ENCODE measurements at regions not wholly inside any gene's neighbourhood (a gene's known extent, or its start where the extent isn't known, plus 50 kb on each side); places are given as distances from the start of the nearest gene placed in this dataset.

DNA sequence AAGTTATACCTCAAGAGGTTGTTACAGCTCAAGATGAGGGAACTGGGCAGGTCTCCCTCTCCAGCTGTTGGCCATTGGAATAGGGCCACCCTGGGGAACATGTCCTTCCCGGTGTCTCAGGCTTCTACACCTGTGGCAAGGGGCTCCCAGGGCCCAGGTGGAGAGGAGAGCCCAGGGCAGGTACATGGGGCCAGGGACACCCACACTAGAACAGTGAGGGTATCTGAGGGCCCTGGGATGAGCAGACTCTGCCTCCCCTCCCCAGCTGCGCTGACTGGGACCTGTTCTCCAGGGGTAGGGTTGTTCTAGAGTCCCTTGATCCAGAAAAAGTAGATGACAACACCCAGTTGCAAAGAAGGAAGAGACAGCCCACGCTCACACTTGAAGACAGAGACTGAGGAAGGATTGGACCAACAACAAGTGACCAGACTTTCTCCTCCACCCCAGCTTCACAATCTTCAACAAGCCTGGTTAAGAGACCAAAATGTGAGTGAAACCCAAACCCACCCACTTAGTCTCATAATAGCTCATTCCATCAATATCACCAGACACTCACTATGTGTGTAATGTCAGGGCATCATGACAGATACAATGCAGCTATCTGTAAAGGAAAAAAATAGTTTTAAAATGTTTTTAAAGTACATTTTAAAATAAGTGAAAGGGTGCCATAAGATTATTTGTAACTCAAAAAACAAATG lies 439.3 kb downstream of the NPHP4 start:
- ChIA-PET POLR2A (no interaction called here), CTCF (interaction anchor here (0.6 to 1.0 kb wide), 2 partner anchors 30 to 38 kb away, joined by 3 read pairs; no protein-coding TSS in a partner anchor)
- Mint-ChIP-seq H3K36me3 (ENCODE audit: low read depth) (no peaks in the 10 kb centered on the region), H3K27me3 (peaks cover 18% of the 10 kb centered on the region), H3K27ac (no peak overlapping the region), H3K9me3 (peaks cover under 1% of the 10 kb centered on the region), H3K4me1 (ENCODE audit: low read depth) (no peaks in the 10 kb centered on the region), H3K4me3 (no peak overlapping the region)
- intact Hi-C loops (cut with micrococcal nuclease) = no loop called here
- TF ChIP-seq, protein P1, sequence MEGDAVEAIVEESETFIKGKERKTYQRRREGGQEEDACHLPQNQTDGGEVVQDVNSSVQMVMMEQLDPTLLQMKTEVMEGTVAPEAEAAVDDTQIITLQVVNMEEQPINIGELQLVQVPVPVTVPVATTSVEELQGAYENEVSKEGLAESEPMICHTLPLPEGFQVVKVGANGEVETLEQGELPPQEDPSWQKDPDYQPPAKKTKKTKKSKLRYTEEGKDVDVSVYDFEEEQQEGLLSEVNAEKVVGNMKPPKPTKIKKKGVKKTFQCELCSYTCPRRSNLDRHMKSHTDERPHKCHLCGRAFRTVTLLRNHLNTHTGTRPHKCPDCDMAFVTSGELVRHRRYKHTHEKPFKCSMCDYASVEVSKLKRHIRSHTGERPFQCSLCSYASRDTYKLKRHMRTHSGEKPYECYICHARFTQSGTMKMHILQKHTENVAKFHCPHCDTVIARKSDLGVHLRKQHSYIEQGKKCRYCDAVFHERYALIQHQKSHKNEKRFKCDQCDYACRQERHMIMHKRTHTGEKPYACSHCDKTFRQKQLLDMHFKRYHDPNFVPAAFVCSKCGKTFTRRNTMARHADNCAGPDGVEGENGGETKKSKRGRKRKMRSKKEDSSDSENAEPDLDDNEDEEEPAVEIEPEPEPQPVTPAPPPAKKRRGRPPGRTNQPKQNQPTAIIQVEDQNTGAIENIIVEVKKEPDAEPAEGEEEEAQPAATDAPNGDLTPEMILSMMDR (IDR thresholded peaks at IDR 0.05) = no peak
- DNase-seq (no peak), ATAC-seq (no peak)

DNA sequence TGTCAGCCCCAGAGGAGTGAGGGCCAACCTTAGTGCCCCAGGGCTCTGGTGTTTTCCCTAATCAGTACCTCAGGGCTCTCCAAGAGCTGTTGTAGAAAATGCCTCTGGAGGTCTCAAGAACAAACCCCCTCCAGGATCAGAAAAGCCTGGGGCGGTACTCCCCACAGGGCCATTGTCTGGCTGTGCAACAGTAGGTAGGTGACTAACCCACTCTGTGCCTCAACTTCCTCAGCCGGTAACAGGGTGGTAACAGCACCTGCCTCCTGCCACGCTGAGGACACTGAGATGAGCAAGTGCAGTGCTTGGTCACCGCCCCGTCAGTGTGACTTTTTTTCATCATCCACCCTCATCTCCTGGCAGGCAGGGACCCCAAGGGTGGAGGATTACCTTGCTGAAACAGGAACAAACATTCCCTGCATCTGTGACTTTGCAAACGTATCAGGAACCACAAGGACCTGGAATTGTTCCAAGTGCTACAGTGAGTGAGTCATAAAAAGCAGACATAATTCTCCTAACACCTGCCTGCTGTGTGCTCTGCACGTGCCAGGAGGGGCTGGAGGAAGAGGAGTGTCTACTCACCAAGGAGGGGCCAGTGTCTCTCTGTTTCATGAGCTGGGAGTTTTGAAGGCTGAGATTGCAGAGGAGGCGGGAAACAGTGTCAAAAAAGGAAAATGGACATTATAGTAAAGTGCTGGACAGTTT lies 440.8 kb downstream of the NPHP4 start:
- Mint-ChIP-seq H3K27ac (no peak overlapping the region), H3K27me3 (peaks cover 16% of the 10 kb centered on the region), H3K4me3 (no peak overlapping the region), H3K36me3 (ENCODE audit: low read depth) (no peaks in the 10 kb centered on the region), H3K9me3 (no peaks in the 10 kb centered on the region), H3K4me1 (ENCODE audit: low read depth) (no peaks in the 10 kb centered on the region)
- peak; percentile 20 for ATAC-seq
- ChIA-PET POLR2A (no interaction called here), CTCF (interaction anchor here (1.0 kb wide), 1 partner anchor 41 kb away, joined by 3 read pairs; no protein-coding TSS in a partner anchor)
- peak; percentile 10 for DNase-seq
- intact Hi-C loops (cut with micrococcal nuclease) = no loop called here
- TF ChIP-seq, protein P1 (IDR thresholded peaks at IDR 0.05) = no peak

GRCh38 chr1:5548266-5548665 lies 444.0 kb downstream of the NPHP4 start:
- Mint-ChIP-seq H3K9me3 (no peaks in the 10 kb centered on the region), H3K27ac (no peak overlapping the region), H3K36me3 (ENCODE audit: low read depth) (no peaks in the 10 kb centered on the region), H3K4me3 (no peak overlapping the region), H3K4me1 (ENCODE audit: low read depth) (no peaks in the 10 kb centered on the region), H3K27me3 (peaks cover 19% of the 10 kb centered on the region)
- CTCF ChIA-PET = interaction anchor here (0.9 kb wide), 1 partner anchor 34 kb away, joined by 3 read pairs; no protein-coding TSS in a partner anchor
- ATAC-seq (no peak), DNase-seq (no peak)
- intact Hi-C loops (cut with micrococcal nuclease) = no loop called here
- POLR2A ChIA-PET = no interaction called here
- TF ChIP-seq, protein P1 (IDR thresholded peaks at IDR 0.05) = no peak

DNA sequence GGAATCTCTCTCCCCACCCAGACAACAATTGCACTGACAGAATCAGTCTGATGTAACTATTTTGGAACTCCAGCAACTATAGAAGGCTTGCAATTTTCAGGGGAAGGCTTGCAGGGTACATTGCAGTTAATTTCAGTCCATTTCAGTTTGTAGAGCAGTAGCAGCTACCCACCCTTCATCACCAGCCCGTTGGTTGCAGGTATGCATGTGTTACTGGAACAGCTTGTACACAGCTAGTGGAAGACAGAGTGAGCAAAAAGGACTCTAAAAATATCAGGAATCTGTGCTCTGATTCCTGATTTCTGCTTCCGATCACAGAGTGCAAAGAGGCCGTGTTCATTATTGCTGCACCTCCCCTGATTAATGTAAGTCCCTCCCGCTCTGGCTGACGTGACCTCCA lies 449.0 kb downstream of the NPHP4 start:
- ATAC-seq (no peak), DNase-seq (no peak)
- intact Hi-C loops (cut with micrococcal nuclease) = no loop called here
- Mint-ChIP-seq H3K27me3 (peaks cover 25% of the 10 kb centered on the region), H3K4me3 (no peak overlapping the region), H3K4me1 (ENCODE audit: low read depth) (no peaks in the 10 kb centered on the region), H3K9me3 (peaks cover 4% of the 10 kb centered on the region), H3K27ac (no peak overlapping the region), H3K36me3 (ENCODE audit: low read depth) (no peaks in the 10 kb centered on the region)
- POLR2A ChIA-PET = interaction anchor here (0.7 kb wide), 1 partner anchor 249 kb away, joined by 3 read pairs; no protein-coding TSS in a partner anchor
- CTCF ChIA-PET = no interaction called here
- TF ChIP-seq, protein P1 (IDR thresholded peaks at IDR 0.05) = no peak

DNA sequence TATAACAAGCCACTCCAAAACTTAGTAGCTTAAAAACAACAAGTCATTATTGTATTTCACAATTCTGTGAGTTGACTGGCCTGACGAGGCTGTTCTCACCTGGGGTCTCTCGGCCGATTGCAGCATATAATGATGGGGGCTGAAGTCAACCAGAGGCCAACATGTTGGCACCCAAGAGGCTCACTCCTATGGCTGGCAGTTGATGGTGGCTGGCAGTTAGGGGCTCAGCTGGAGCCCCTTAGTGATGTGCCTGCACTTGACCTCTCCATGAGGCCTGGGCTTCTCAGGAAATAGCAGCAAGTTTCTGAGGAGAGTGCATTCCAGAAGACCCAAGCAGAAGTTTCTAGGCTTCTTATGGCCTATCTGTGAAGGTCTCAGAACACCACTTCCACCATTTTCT lies 459.4 kb downstream of the NPHP4 start:
- DNase-seq (no peak), ATAC-seq (no peak)
- ChIA-PET CTCF (interaction anchor here (2.0 kb wide), 1 partner anchor 18 kb away, joined by 6 read pairs; no protein-coding TSS in a partner anchor), POLR2A (no interaction called here)
- no peaks in the 10 kb centered on the region for H3K36me3 Mint-ChIP-seq (ENCODE audit: low read depth)
- H3K9me3 Mint-ChIP-seq = peaks cover 8% of the 10 kb centered on the region
- TF ChIP-seq, protein P1 (IDR thresholded peaks at IDR 0.05) = no peak
- no peak overlapping the region for H3K4me3 Mint-ChIP-seq
- no peaks in the 10 kb centered on the region for H3K4me1 Mint-ChIP-seq (ENCODE audit: low read depth)
- H3K27me3 Mint-ChIP-seq = peaks cover 18% of the 10 kb centered on the region
- H3K27ac Mint-ChIP-seq = no peak overlapping the region
- intact Hi-C loops (cut with micrococcal nuclease) = no loop called here

Measured in activated CD8-positive, alpha-beta T cell treated with anti-CD3 and anti-CD28 coated beads for 36 hours (primary cell).